HG03457 (cell line): ENCODE measurements at regions not wholly inside any gene's neighbourhood (a gene's known extent, or its start where the extent isn't known, plus 50 kb on each side); places are given as distances from the start of the nearest gene placed in this dataset.

ENCODE experiments used
- ATAC-seq: cut with Tn5 transposase; IDR thresholded peaks from one replicate; pipeline ENCODE4 v1.9.1; 2021; ENCODE audit warnings: moderate number of reproducible peaks; ENCODE audit not compliant: unreplicated experiment

DNA sequence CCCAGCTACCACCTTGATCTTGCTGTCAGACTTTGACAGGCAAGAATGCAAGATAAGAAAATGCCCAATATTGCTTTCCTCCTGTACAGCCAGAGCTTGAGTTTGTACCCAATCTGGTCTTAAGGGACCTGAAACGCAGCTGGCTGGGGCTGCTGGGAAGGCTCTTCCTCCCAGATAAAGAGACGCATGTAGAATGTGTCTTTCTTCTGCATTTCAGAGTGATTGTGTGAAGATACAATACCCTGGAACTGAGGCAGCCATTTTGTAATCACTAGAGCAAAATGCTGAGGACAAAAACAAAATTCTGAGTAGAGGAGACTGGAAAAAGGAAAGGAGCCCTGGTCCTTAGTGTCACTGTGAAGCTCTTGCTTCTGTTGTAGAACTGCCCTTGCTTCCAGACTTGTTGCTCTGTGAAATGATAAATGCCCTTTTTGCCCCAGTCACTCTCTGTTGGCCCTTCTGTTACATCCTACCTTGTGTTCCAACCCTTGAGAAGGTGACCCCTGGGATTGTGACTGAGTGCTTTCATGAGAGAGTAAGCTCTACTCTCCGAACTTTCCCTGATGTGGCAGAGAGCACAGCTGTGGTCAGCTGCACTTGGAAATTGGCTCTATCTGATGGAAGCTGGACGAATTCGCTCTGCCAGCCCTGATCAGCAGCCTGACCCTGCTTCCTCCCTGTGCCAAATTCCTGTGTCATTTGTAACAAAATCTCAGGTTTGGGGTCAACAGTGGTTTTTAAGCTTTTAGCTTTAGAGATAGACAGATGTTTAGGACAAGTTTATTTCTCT lies 137.4 kb upstream of the RBMS1 start:
- ATAC-seq, result no peak

DNA sequence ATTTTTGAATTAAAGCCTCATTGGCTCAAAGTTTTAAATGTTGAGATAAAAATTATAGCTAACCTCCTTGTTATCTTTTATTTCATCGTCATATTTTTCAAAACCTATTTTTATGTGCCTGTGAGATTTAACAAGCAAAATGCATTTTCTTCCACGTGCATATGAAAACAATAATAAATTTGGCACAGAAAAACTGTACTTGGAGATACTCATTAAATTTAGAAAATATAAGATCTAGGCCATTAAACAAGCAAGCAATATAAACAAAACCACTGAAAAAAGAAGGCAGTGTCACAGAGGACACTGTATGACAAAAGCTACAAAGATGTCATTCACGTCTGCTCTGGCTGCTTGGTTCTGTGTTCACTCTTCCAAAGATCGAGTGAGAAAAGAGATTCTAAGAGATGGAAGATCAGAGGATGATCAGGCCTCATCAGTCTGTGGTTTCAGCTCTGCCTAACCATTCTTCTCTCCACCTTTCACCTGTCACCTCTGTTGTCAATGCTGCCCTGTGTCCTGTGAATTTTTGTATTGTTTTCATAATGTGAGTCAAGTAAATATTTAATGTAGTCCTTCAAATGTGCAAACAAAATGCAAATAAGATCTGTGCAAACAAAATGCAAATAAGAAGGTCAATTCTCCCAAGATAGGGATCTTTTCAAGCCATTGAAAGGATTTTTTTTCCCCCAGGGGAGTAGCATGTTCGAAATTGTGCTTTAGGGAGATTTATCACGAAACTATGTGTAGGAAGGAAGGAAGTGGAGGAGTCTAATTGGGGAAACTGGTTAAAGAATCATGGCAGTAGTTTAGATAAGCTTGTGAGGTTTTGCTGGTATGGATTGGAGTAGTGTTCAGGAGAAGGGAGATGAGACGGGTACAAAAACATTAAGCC lies 138.7 kb upstream of the RBMS1 start:
- no peak for ATAC-seq

DNA sequence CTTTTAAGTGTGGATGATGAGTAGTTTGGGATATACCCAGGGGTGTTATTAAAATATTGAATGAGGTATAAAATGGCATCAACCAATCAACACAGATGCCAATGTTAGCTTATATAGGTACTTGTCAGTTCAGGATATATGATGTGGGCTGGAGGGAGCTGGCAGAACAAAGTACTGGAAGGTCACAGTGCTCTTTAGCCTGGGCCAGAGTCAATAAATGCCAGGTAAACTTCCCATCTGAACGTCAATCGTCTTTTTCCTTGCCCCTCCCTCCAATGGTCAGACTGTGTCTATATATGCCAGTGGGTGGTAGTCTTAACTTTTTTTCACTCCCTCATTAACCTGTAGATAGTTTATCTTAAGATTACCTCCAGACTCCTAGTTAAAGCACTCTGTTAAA lies 140.8 kb upstream of the RBMS1 start:
- ATAC-seq, result no peak

DNA sequence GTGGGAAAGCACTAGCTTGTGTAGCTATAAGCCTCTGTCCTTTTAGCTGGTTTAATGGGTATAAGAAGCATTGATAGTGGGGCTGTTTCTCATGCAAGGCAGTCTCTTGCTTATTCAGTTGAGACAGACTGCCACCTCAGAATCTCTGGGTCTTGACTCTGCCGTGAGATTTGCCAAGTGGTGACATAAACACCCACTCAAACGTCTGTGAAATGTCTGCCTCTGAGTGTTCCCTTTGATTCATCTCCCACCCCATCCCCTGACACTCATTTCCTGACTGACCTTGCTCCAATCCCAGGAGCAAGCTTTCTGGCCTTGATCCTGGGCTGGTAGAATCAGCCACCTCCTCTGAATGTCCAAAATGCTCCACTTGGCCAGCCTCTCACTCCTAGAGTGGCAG lies 141.9 kb upstream of the RBMS1 start:
- ATAC-seq, result no peak

DNA sequence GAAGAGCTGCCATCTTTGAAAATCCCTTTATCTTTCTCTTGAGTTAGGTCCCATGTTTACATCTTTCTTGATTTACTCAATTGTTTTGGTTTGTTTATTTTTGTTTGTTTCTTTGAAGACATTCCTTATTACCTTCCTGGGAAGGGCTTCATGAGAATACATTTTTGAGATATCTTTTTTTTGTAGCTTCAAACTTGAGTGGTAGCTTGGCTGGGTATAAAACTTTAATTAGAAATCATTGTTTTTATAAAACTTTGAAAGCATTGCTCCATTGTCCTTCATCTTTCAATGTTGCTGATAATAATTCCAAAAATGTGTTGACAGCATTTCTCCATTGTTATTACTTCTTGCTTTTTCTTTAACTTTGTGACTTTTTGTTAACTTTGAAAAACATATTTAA lies 145.9 kb upstream of the RBMS1 start:
- no peak for ATAC-seq

DNA sequence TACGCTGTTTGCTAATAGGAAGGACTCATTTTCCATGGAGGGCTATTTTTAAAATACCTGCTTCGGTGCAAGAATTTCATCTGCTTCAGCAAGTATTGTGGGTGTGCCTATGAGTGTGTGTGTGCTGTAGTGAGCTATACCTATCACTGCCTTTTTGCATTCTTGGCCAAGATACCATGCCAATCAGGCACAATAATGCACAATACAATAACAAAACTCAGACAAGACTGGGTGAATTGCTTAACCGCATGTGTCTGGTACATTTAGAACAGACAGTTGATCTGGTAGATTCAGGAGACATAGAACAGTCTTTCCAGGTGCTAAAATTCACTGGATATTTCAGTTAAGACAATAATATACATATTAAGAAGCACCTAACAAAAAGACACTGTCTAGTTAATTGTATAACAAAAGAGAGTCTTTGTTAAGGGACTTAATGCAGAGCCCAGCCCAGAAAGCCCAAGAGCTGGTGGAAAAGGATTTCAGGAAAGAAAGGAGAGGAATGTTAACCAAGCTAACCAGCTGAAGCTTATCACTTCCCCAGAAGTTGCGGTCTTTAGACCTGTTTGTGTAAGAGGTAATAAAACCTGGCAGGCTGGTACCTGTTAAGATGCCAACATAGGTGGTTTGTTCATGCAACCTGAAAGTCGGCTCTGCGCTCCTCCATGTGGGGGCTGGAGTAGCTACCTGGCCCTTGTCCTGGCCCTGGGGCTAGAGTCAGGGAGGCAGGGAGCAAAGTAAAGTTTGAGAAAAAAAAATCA lies 153.3 kb upstream of the RBMS1 start:
- no peak for ATAC-seq

DNA sequence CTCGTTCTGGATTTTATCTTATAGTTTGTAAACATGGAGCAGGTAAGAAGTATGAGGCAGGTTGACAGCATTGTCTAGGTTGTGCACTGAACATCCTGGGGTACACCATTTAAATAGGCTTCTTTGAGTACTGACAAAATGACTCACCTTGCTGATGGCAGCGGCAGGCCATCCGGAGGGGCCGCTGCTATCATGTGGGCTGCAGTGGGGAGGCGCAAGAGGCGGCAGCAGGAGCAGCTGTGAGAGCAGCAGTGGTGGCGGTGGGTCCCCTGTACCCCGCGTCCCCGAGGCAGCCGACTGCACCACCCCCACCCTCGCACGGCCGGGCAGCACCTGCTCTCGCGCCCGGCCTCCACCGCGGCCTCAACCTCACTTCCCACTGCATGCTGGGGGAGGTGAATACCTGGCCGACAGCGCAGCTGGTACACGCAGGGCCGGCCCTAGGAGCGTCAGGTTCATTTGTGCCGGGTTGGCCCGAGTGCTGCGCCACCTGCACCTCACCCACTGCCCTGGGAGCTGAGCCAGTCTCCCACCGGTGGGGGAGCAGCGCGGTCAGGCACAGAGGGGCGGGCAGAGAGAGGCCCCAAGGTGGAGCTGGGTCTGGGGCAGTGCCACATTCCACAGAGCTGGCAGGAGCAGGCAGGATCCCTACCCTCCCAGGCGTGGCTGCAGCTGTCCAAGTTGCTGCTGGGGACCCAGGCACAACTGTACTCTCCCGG lies 154.5 kb upstream of the RBMS1 start:
- ATAC-seq, result no peak

DNA sequence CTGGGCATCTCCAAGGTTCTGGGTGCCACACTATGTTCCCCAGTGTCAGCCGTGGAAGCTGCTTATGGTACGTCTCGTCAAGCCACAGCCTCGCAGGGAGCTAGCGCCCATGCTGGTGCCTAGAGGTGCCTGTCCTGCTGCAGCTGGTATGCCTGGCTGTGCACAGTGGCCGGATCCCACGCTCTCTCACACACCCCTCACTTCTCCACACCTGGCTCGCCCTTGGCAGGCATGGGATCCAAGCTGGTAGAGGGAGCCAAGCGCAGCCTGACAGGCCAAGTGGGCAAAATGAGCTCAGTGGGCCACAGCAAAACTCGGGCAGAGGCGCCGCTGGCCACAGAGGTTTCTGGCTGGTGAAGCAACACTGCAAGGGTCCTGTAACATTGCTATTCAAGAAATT lies 156.1 kb upstream of the RBMS1 start:
- ATAC-seq, result no peak

DNA sequence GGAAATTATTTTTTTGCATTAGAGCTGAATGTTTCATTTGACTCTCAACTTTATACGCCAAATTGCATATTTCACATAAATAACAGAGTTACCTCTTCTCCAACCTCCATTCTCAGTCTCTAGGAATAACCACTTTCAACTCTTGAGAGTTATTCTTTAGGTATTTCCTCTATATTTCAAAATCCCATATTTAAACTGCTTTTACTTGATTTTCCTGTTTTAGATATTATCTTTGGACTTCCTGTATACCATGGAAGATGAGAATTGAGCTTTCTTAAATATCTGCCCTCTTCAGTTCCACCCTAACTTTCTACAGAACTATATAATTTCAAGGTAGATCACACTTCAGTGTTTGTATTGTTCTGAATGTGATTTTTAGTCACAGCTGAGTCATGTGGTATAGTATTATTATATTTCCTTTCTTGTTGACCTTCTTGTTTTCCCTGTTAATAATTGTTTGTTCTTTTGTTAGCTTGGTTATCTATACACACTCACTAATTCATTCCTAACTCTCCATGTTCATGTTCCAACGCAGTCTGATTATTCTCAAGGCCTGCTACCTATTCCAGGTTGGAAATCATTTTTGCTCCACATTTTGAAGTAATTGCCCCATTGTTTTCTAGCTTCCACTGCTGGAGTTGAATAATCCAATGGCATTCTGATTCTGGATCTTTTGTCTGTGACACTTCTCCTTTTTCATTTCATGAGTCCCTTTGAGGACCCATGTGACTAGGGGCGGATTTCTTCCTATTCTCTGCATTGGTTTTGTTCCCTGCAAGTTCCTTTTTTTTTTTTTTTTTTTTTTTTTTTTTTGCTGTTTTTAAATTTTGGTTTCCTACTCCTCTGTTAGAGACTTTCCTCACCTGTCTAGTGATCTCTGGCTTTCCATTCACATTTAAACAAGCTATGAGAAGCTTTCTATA lies 156.8 kb upstream of the RBMS1 start:
- ATAC-seq, result no peak

DNA sequence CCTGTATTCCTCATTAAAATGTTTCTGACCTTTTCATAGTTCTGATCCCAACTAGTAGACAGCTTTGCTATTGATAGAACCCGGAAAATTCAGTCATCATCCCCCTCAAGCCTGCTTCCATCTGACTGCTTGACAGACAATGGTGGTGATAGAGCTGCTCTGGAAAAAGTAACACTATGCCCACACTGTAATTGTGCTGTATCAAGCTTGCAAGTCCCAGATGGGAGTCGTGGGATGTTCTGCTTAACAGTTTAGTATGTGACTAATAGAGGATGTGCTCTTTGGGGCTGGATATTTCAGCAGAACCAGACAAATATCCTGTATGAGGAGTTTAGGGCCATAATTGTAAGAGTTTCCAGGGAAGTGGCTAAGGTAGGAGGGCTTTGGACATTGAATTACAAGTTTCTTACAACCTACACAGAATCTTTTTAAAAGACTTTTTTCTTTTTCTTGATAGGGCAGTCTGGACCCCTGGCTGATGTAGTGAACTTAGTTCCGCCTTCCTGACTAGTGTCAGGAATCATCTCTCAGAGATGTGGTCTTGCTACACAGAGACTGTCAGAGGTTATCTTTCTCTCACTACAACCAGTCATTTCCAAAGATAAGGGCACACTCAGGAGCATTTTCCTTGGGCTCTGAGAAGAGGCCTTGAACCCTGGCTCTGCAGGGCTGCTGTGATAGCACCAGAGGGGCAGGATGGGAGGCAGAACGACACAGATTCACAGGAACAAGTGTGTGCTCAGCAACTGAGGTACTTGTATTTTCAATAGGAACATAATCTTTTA lies 158.0 kb upstream of the RBMS1 start:
- ATAC-seq, result no peak

DNA sequence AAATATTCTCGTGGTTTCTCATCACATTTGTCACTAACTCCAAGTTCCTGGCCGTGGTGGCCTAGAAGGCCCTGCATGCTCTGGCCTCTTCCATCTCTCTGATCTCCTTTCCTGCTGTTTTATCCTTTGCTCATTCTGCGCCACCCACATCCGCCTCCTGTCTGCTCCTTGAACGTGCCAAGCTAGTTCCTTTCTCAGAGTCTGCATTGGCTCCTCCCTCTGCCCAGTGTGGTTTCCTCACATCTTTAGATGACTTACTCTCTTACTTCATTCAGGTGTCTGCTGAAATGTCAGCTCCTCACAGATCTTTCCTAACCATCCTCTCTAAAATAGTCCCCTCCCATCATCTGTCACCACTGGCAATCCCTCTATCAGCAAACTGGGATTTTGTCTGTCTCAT lies 158.6 kb upstream of the RBMS1 start:
- no peak for ATAC-seq

DNA sequence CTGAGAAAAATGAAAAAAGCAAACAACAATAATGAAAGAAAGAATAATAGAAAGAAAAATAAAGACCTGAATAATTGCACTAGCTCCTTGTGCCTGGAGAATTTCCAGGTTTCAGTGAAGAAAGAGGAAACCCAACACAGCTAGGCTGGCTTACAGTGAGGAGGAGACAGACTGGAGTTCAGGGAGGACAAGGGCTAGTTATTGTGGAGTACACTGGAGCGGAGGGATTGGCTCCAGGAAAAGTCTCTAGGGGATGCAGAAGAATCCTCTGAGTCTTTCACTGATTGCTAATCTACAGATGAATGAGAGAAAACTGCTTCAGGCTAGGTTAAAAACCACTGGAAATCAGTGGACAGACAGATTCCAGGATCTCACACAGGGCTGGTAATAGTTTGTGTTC lies 163.6 kb upstream of the RBMS1 start:
- ATAC-seq, result no peak

DNA sequence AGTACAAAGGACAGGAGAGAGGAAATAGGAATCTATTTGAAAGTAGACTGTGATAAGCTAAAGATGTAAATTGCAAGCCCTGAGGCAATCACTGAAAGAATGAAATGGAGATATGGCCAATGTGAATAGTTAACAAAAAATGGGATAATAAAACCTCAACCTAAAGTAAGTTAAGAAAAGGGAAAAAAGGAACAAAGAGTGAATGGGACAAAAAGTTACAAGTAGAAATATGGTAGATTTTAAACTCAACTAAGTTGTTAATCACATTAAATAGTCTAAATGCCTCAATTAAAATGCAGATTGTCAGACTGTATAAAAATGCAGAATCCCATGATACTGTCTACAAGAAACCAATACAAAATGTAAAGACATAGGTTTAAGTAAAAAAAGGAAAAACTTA lies 165.2 kb upstream of the RBMS1 start:
- ATAC-seq, result no peak

DNA sequence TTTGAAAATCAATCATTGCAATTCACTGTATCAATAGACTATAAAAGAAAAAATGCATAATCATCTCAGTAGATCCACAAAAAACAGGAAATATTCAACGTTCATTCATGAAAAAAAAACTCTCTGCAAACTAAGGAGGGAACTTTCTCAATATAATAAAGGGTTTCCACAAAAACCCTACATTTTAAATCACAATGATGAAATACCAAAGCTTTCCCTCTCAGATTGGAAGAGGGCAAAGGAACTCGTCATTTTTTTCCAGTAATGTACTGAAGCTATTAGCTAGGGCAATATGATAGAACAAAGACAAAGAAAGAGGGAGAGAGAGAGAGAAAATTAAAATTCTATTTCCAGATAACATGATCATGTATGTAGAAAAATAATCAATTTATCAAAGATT lies 167.1 kb upstream of the RBMS1 start:
- no peak for ATAC-seq

DNA sequence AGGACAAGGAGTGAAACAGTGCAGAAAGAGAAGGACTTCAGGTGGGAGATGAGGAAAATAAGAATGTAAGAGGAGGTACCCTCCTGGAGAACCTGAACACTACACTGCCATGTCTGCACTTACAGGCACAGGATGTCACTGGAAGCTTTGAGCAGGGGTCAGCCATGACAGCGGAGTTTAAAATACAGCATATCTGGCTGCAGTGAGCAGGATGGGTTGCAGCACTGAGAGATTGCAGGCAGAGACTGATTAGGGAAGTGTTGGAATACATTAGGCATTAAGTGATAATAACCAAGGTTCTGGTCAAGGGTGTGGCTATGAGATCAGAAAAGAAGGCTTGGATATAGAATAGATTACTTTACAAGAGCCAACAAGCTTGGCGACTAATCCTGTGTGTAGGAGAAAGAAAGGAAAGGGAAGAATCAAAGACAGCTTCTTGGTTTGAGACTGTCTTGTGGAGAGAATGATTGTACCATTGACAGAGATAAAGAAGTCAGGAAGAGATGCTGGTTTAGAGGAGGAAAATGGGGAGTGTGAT lies 171.1 kb upstream of the RBMS1 start:
- no peak for ATAC-seq

DNA sequence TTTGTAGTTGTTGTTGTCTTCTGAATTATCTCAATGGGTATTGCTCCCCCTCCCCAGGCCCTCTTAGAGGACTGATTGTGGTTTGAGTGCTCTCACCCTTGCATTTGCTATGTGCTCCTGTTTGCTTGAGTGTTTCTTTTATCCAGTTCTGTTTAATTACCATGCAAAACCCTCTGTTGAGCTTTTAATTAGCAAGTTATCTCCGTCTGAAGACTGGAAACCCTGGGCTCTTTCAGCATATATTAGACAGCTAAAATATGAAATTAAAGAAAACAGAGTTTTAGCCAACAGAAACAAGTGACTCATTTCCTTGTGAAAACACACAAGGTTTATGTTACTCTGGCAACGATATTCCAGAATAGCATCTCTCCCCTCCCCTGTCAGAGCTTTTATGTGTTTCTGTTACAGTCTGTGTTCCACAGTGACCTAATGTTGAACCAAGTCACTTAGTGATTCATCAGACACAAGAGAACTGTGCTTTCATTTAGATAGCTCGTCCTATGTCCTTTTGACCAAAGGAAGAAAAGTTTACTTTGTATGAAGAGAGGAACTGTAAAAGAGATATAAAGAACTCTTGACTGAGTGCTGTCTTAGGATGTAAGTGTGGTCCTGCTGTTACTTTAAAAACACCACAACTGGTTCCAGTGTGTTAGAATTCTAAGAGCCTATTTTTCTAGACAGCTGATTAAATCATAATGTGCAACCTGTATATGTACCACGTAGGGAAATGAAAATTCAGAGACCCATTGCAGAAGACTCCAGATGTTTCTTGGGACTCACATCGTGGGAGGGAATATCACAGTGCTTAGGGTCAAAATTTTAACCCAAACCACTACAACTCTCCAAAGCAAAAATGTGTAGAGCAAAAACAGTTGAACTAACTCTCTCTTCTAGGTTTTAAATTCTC lies 172.8 kb upstream of the RBMS1 start:
- ATAC-seq, result peak; percentile 48

DNA sequence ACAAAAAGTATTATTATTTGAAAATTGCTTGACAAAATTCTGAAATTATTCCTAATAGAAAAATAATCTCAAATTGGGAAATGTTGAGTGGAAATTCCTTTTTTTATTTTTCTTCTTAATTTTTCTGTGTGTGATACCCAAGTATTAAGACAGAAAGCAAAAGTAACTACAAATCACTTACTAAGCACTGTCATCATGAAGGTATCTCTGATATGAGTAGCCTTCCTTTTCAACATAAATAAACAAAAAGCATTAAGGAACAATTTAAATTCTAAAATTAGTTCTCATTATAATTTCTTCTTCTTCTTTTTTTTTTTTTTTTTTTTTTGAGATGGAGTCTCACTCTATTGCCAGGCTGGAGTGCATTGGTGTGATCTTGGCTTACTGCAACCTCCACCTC lies 174.2 kb upstream of the RBMS1 start:
- ATAC-seq, result no peak

DNA sequence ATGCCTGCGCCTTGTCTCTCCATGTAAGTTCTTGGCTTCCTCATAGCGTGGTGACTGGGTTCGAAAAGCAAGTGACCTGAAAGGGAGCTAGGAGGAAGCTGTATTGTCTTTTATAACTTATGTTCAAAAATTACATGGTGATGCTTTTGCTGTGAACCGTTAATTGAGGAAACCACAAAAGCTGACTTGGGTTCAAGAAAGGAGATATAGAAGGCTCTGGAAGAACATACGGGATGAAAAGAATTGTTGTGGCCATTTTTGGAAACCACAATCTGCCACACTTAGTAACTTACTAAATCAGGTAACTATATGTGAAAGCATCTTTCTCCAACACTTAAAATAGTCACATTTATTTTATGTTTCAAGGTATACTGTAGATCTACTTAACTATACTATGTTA lies 177.0 kb upstream of the RBMS1 start:
- ATAC-seq, result no peak
